B cell (primary cell): ENCODE measurements at regions not wholly inside any gene's neighbourhood (a gene's known extent, or its start where the extent isn't known, plus 50 kb on each side); places are given as distances from the start of the nearest gene placed in this dataset.

ENCODE experiments used
- ATAC-seq: fragments of 200-7000 bp; cut with Tn5 transposase; one replicate; pipeline ENCODE4 v1.10.0; 2021; ENCODE audit warnings: low read depth, mild to moderate bottlenecking, moderate number of reproducible peaks, moderate library complexity
- CTCF ChIA-PET: fragments of 350-600 bp; sonication (Branson Sonifier 250); formaldehyde crosslinking; loops from one replicate; lab custom pipeline; 2021; ENCODE audit warnings: antibody characterized with exemption, inconsistent platforms; lab: Charles Lee
- POLR2A ChIA-PET: fragments of 350-600 bp; sonication (Branson Sonifier 250); formaldehyde crosslinking; loops from one replicate; lab custom pipeline; 2021; ENCODE audit warnings: antibody characterized with exemption; lab: Charles Lee
- DNase-seq: peaks from one replicate; pipeline ENCODE4 v3.0.0; 2013
- H2AFZ ChIP-seq: 2 replicates; pipeline ENCODE4 v1.6.1; 2012; ENCODE audit warnings: mild to moderate bottlenecking, low read depth, low read length; ENCODE audit not compliant: insufficient read depth, poor library complexity, severe bottlenecking
- H3K27ac ChIP-seq, 2 donors: 1 replicate in 1 of 2; 2 replicates in 1 of 2; pipeline ENCODE4 v1.5.1; 2012 to 2013; ENCODE audit warnings: low read length in 2 of 2, mild to moderate bottlenecking in 2 of 2, moderate library complexity in 1 of 2
- H3K27me3 ChIP-seq, 4 experiments: fragments of 200-600 bp in 1 of 4; sonication (generic) in 1 of 4; replicated peaks in 1 of 4; 1 replicate in 2 of 4; 2 replicates in 2 of 4; pipeline versions ENCODE4 v1.6.1 to v1.7.0; 2013 to 2016; ENCODE audit warnings: low read length in 3 of 4, mild to moderate bottlenecking in 2 of 4, mixed read lengths in 1 of 4, moderate library complexity in 1 of 4; ENCODE audit not compliant: insufficient read depth in 4 of 4, control insufficient read depth in 3 of 4; ENCODE audit errors: control extremely low read depth in 1 of 4
- H3K36me3 ChIP-seq, 2 experiments: replicated peaks in 1 of 2; 1 replicate in 1 of 2; 2 replicates in 1 of 2; pipeline versions ENCODE4 v1.6.1 to v1.7.1; 2013; ENCODE audit warnings: low read length in 1 of 2; ENCODE audit not compliant: insufficient read depth in 2 of 2, control insufficient read depth in 1 of 2; ENCODE audit errors: control extremely low read depth in 1 of 2, extremely low read depth in 1 of 2
- H3K4me1 ChIP-seq, 2 donors: fragments of 200-600 bp in 1 of 2; sonication (generic) in 1 of 2; 1 replicate in 1 of 2; 2 replicates in 1 of 2; pipeline versions ENCODE4 v1.5.1 to v1.6.1; 2013 to 2017; ENCODE audit warnings: low read length in 2 of 2; ENCODE audit not compliant: control insufficient read depth in 2 of 2, insufficient read depth in 2 of 2
- H3K4me2 ChIP-seq: replicated peaks from 2 replicates; pipeline ENCODE3; 2012; ENCODE audit warnings: mild to moderate bottlenecking, low read depth, low read length; ENCODE audit not compliant: poor library complexity, severe bottlenecking
- H3K4me3 ChIP-seq, 5 experiments: fragments of 200-600 bp in 1 of 5; sonication (generic) in 1 of 5; 1 replicate in 3 of 5; 2 replicates in 2 of 5; pipeline versions ENCODE4 v1.5.1 to v1.7.0; 2011 to 2016; ENCODE audit warnings: low read length in 4 of 5, mild to moderate bottlenecking in 4 of 5, low read depth in 2 of 5, control low read depth in 1 of 5, moderate library complexity in 1 of 5; ENCODE audit not compliant: insufficient read depth in 1 of 5; ENCODE audit errors: control extremely low read depth in 1 of 5, extremely low read depth in 1 of 5
- H3K79me2 ChIP-seq: fragments of 200-600 bp; sonication (generic); one replicate; pipeline ENCODE4 v1.6.0; 2016; ENCODE audit warnings: low read length; ENCODE audit not compliant: control insufficient read depth, insufficient read depth
- H3K9ac ChIP-seq: fragments of 200-600 bp; sonication (generic); 2 replicates; pipeline ENCODE4 v1.6.1; 2017; ENCODE audit warnings: mild to moderate bottlenecking, low read length, moderate library complexity
- H3K9me3 ChIP-seq, 3 donors: one replicate each; pipeline versions ENCODE4 v1.6.1 to v1.7.1; 2013; ENCODE audit warnings: low read length in 2 of 3; ENCODE audit not compliant: control insufficient read depth in 2 of 3, insufficient read depth in 1 of 3; ENCODE audit errors: control extremely low read depth in 1 of 3
- H4K20me1 ChIP-seq: 2 replicates; pipeline ENCODE4 v1.6.0; 2012; ENCODE audit warnings: mild to moderate bottlenecking, low read length; ENCODE audit not compliant: insufficient read depth, control insufficient read depth, poor library complexity, severe bottlenecking
- H3K27ac Mint-ChIP-seq: one replicate; pipeline ENCODE4 v1.8.0; 2021; ENCODE audit warnings: mixed read lengths
- H3K27me3 Mint-ChIP-seq: one replicate; pipeline ENCODE4 v1.8.0; 2021; ENCODE audit warnings: mixed read lengths
- H3K4me1 Mint-ChIP-seq: one replicate; pipeline ENCODE4 v1.8.0; 2021; ENCODE audit warnings: mixed read lengths
- H3K4me3 Mint-ChIP-seq: one replicate; pipeline ENCODE4 v1.8.0; 2021; ENCODE audit warnings: mixed read lengths
- H3K9me3 Mint-ChIP-seq: one replicate; pipeline ENCODE4 v1.8.0; 2022; ENCODE audit warnings: mixed read lengths; ENCODE audit not compliant: insufficient read depth
- EZH2 ChIP-seq: IDR thresholded peaks from 2 replicates; pipeline ENCODE4 v1.6.1; 2012; ENCODE audit warnings: borderline replicate concordance, low read depth, mild to moderate bottlenecking, moderate library complexity, low read length; ENCODE audit not compliant: insufficient read depth, poor library complexity, severe bottlenecking
- WGBS: methylation state at CpG from one replicate; pipeline ENCODE4 v1.1.5; 2013; ENCODE audit warnings: missing lambda C conversion rate; ENCODE audit not compliant: insufficient coverage; 5-methylcytosine and 5-hydroxymethylcytosine counted together
- intact Hi-C: fragments of 100-400 bp; cut with micrococcal nuclease; formaldehyde crosslinking; loops from one replicate; pipeline ENCODE4 v1.10.0; 2022
- TF ChIP-seq, protein P1 (sequence below): fragments of 200-600 bp; IDR thresholded peaks from one replicate; pipeline ENCODE4 v1.8.0; 2022; ENCODE audit warnings: antibody characterized with exemption, mild to moderate bottlenecking

DNA sequence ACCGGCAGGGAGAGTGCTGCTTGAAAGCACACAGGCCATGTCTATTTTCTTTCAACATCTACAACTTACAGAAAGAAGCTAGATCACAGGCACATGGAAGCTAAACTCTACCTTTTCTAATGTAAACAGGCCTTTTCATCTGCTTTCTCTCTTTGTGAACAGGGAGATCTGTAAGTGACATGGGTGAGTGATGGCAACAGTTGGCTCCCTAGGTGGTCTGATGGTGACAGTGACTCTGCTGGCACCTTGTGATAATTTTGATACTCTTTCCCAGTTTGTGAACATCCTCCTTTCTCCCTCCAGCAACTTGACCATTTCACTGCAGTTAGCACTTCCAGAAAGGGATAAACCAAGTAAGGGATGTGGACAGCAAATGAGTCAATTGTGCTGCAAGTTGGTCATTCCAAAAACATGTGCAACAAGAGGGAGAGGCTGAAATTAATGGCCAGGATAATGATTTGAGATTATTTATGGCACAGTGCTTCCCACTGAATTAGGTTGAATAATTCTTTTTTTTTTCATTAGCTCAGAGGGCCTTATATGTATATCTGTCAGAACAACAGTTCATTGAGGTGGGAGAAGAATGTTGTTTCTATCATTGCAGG is 89.5 kb downstream of the XCL2 start:
- TF ChIP-seq, protein P1, sequence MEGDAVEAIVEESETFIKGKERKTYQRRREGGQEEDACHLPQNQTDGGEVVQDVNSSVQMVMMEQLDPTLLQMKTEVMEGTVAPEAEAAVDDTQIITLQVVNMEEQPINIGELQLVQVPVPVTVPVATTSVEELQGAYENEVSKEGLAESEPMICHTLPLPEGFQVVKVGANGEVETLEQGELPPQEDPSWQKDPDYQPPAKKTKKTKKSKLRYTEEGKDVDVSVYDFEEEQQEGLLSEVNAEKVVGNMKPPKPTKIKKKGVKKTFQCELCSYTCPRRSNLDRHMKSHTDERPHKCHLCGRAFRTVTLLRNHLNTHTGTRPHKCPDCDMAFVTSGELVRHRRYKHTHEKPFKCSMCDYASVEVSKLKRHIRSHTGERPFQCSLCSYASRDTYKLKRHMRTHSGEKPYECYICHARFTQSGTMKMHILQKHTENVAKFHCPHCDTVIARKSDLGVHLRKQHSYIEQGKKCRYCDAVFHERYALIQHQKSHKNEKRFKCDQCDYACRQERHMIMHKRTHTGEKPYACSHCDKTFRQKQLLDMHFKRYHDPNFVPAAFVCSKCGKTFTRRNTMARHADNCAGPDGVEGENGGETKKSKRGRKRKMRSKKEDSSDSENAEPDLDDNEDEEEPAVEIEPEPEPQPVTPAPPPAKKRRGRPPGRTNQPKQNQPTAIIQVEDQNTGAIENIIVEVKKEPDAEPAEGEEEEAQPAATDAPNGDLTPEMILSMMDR, result no peak
- no peak for TF ChIP-seq EZH2
- Mint-ChIP-seq H3K4me3 (no peak overlapping the region), H3K9me3 (no peaks in the 10 kb centered on the region), H3K27me3 (no peaks in the 10 kb centered on the region), H3K27ac (no peak overlapping the region), H3K4me1 (no peaks in the 10 kb centered on the region)
- CTCF ChIA-PET, result no interaction called here
- Histone ChIP-seq H3K9me3 (no peaks in the 10 kb centered on the region), H3K36me3 (no peaks in the 10 kb centered on the region), H3K4me3 (no peak overlapping the region), H4K20me1 (no peaks in the 10 kb centered on the region), H3K4me1 (no peaks in the 10 kb centered on the region), H3K9ac (no peak overlapping the region), H3K27me3 (no peaks in the 10 kb centered on the region), H2AFZ (no peak overlapping the region), H3K4me2 (no peak overlapping the region), H3K79me2 (no peaks in the 10 kb centered on the region), H3K27ac (no peak overlapping the region)
- POLR2A ChIA-PET, result no interaction called here
- no peak for ATAC-seq
- no peak for DNase-seq
- WGBS, result no CpG with 5 or more reads among the region's 1 CpG
- intact Hi-C loops, result no loop called here

DNA sequence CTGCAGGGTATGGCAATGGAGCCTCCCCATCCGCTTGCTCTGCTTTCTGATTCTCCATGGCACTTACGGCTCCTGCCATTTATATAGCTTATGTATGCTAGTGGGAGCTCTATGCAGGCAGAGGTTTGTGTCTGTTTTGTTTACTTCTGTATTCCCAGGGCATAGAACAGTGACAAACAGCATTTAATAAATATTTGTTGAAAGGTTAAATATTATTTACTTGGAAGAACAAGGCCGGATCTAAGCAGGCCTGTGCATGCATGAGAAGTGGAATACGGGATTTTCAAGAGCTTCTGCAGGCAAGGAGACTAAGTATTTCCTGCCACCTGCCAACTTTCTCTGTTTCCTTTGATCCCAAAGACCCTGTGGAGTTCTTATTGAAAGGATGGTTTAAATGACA is 90.7 kb downstream of the XCL2 start:
- no peak for ATAC-seq

More for the DNA sequence above, 90.7 kb downstream of the XCL2 start:
- Histone ChIP-seq H3K79me2 (no peaks in the 10 kb centered on the region), H3K4me3 (no peak overlapping the region), H3K27ac (no peak overlapping the region), H3K4me1 (no peaks in the 10 kb centered on the region), H3K9me3 (no peaks in the 10 kb centered on the region), H3K27me3 (no peaks in the 10 kb centered on the region), H4K20me1 (no peaks in the 10 kb centered on the region), H3K9ac (no peak overlapping the region), H2AFZ (no peak overlapping the region), H3K4me2 (no peak overlapping the region), H3K36me3 (no peaks in the 10 kb centered on the region)
- H3K4me3 Mint-ChIP-seq, result no peak overlapping the region
- H3K9me3 Mint-ChIP-seq, result no peaks in the 10 kb centered on the region
- no peak for DNase-seq
- WGBS, result 100% methylated on average over 2 of the region's 4 CpGs
- no peak overlapping the region for H3K27ac Mint-ChIP-seq
- intact Hi-C loops, result no loop called here
- CTCF ChIA-PET, result no interaction called here
- no peak for TF ChIP-seq EZH2
- TF ChIP-seq, protein P1, result no peak
- POLR2A ChIA-PET, result no interaction called here
- H3K27me3 Mint-ChIP-seq, result no peaks in the 10 kb centered on the region
- H3K4me1 Mint-ChIP-seq, result no peaks in the 10 kb centered on the region
